ENCODE measurements at regions not wholly inside any gene's neighbourhood (a gene's known extent, or its start where the extent isn't known, plus 50 kb on each side); places are given as distances from the start of the nearest gene placed in this dataset.

DNA sequence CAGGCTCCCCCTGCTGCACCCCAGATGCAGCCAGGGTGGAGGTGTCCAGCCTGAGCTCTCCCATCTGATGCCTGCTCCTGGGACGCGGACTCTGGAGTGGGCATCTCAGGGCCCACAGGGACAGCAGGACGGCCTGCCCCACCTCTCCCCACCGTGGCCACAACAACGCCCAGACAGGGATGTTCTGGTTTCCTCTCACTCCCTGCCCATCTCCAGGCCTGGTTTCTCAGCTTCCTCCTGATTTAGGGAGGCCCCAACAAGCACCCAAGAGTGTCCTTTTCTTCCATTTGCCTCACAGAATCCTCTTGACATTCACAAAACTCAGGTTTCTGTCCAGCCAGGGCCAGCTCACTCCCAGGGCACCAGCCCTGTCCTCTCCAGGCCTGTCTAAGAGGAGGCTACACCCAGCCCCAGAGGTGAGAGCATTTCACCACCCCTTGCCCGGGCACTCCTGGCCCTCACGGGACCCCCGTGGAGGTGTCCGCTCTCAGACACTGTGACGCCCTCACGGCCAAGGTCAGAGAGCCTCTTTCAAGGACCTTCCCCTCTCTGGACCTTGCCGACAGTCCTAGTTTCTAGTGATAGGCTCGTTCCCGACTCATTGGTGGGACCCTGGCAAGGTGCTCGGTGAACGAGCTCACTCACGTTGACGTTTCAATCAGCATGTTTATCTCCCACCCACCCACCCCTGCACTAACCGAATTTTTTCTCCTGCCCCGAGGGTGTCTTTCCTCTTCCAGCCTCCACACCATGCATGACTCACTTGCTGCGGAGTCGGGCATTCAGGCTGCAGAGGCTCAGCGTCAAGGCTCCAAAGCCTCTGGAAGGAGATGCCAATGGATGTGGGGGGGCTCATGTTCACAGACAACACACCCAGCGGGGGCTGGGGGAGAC lies 62.0 kb upstream of the UNC5A start:
- TF ChIP-seq CTCF (IDR thresholded peaks at IDR 0.05; ENCODE audit: poor library complexity), result no peak
- no peak for TF ChIP-seq EZH2 (IDR thresholded peaks at IDR 0.05; ENCODE audit: borderline replicate concordance)
- TF ChIP-seq EZH2phosphoT487 (IDR thresholded peaks at IDR 0.05; ENCODE audit: low read depth, severe bottlenecking, unreplicated experiment), result no peak
